GM23338 (cell line): ENCODE measurements at regions not wholly inside any gene's neighbourhood (a gene's known extent, or its start where the extent isn't known, plus 50 kb on each side); places are given as distances from the start of the nearest gene placed in this dataset.

Source experiments
- CTCF ChIP-seq, 2 experiments: fragments of 200-600 bp in 1 of 2; sonication (generic) in 1 of 2; conservative IDR thresholded peaks; 2 replicates each; pipeline versions ENCODE4 v1.5.1 to v1.6.1; 2016 to 2017; ENCODE audit warnings: antibody characterized with exemption in 2 of 2, low read depth in 2 of 2, mild to moderate bottlenecking in 2 of 2, moderate library complexity in 1 of 2
- EZH2 ChIP-seq: fragments of 200-600 bp; sonication (generic); IDR thresholded peaks from one replicate; pipeline ENCODE4 v1.8.0; 2017; ENCODE audit warnings: antibody characterized with exemption, mild to moderate bottlenecking, low read depth; ENCODE audit not compliant: unreplicated experiment
- POLR2AphosphoS5 ChIP-seq: IDR thresholded peaks from 2 replicates; pipeline ENCODE4 v1.6.1; 2016; ENCODE audit warnings: antibody characterized with exemption, low read depth
- ZNF331 ChIP-seq: fragments of 250-450 bp; sonication (Bioruptor Pico); IDR thresholded peaks from 2 replicates; pipeline ENCODE4 v1.5.0; 2020; ENCODE audit warnings: low read depth, mild to moderate bottlenecking, moderate library complexity

DNA sequence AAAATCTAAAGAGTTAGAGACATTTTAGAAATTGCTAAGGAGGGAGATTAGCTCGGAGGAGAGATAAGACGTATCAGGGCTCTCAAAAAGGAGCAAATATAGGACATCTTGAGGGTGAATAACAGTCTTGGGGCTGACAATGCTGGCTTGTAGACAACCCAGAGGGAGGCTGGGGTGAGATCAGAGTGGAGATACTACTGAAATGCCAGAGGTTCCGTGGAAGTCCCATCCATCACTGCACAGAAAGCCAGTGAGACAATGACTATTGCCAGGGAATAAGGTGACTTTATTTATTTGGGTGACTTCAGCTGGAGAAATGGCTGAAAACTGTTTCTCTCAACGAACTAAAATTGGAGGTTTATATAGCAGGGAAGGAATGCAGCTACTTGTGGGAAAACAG lies 838.1 kb upstream of the AGA start:
- TF ChIP-seq CTCF (conservative IDR thresholded peaks at IDR 0.05; ENCODE audit: low read depth in 2 of 2) (no peak), ZNF331 (no peak), POLR2AphosphoS5 (no peak), EZH2 (no peak)
